ENCODE measurements at regions not wholly inside any gene's neighbourhood (a gene's known extent, or its start where the extent isn't known, plus 50 kb on each side); places are given as distances from the start of the nearest gene placed in this dataset.
A peak's percentile ranks its signal among the peaks of the same experiment; 100 is the strongest.

GRCh38 chr1:98053471-98054366, 132.9 kb upstream of the DPYD start:
- POLR2A ChIA-PET = no interaction called here

GRCh38 chr1:98051065-98051675, 130.3 kb upstream of the DPYD start:
- ChIA-PET CTCF (interaction anchor here (0.6 to 1.5 kb wide), 15 partner anchors 9 to 1466 kb away, joined by 3 to 5 read pairs (median 3); no protein-coding TSS in a partner anchor), POLR2A (no interaction called here)

More at GRCh38 chr1:98053471-98054366, 132.9 kb upstream of the DPYD start:
- CTCF ChIA-PET = interaction anchor here (0.6 to 1.8 kb wide), 24 partner anchors 9 to 1332 kb away, joined by 3 to 6 read pairs (median 3); no protein-coding TSS in a partner anchor
- Histone ChIP-seq H3K27ac (ENCODE audit: extremely low read depth, low read depth, low read length) (no peak overlapping the region; the same call in 1 of the 2 replicates), H3K4me1 (ENCODE audit: control insufficient read depth, insufficient read depth, low read length) (peaks cover 3% of the 10 kb centered on the region; the same call in 1 of the 2 replicates), H3K4me3 (ENCODE audit: low read depth, low read length) (peak overlapping the region; percentile 38), H3K36me3 (ENCODE audit: control insufficient read depth in 2 of 2, insufficient read depth in 1 of 2, low read length in 2 of 2) (no peaks in the 10 kb centered on the region), H3K9me3 (ENCODE audit: control insufficient read depth, insufficient read depth, low read depth, low read length) (no peaks in the 10 kb centered on the region)
- TF ChIP-seq ZNF548 (tag by site-specific recombination; IDR thresholded peaks at IDR 0.05) = no peak
- TF ChIP-seq ZNF660 (tag by site-specific recombination; IDR thresholded peaks at IDR 0.05) = peak; percentile 66; the same call in 1 of the 2 replicates
- no peak for TF ChIP-seq ZNF513 (tag by site-specific recombination; IDR thresholded peaks at IDR 0.05)
- TF ChIP-seq ZBTB8A (tag by site-specific recombination; IDR thresholded peaks at IDR 0.05) = peak; percentile 53; the same call in 1 of the 2 replicates
- TF ChIP-seq ZNF202 (tag by site-specific recombination; IDR thresholded peaks at IDR 0.05; ENCODE audit: borderline replicate concordance) = peak; percentile 60; the same call in 1 of the 2 replicates

GRCh38 chr1:98049370-98050135, 128.7 kb upstream of the DPYD start:
- TF ChIP-seq ZNF544 (tag by site-specific recombination; IDR thresholded peaks at IDR 0.05) (no peak), SCRT1 (tag by site-specific recombination; IDR thresholded peaks at IDR 0.05; ENCODE audit: borderline replicate concordance) (no peak), AEBP2 (tag by site-specific recombination; IDR thresholded peaks at IDR 0.05; ENCODE audit: borderline replicate concordance) (no peak), HOXC10 (CRISPR knock-in tag; IDR thresholded peaks at IDR 0.05) (no peak), EGR2 (tag by site-specific recombination; IDR thresholded peaks at IDR 0.05; ENCODE audit: low read depth) (no peak), ZNF449 (tag by site-specific recombination; IDR thresholded peaks at IDR 0.05) (no peak)
- Histone ChIP-seq H3K36me3 (ENCODE audit: control insufficient read depth in 2 of 2, insufficient read depth in 1 of 2, low read length in 2 of 2) (no peaks in the 10 kb centered on the region), H3K9me3 (ENCODE audit: control insufficient read depth, insufficient read depth, low read depth, low read length) (no peaks in the 10 kb centered on the region), H3K4me3 (ENCODE audit: low read depth, low read length) (no peak overlapping the region), H3K4me1 (ENCODE audit: control insufficient read depth, insufficient read depth, low read length) (peaks cover 3% of the 10 kb centered on the region; the same call in 1 of the 2 replicates), H3K27ac (ENCODE audit: extremely low read depth, low read depth, low read length) (no peak overlapping the region)
- CTCF ChIA-PET = no interaction called here
- POLR2A ChIA-PET = no interaction called here

More at GRCh38 chr1:98051065-98051675, 130.3 kb upstream of the DPYD start:
- TF ChIP-seq HOXD13 (CRISPR knock-in tag; IDR thresholded peaks at IDR 0.05; ENCODE audit: borderline replicate concordance) (no peak), KLF9 (tag by site-specific recombination; IDR thresholded peaks at IDR 0.05; ENCODE audit: low read depth) (no peak), RBAK (tag by site-specific recombination; IDR thresholded peaks at IDR 0.05) (no peak), ZNF654 (tag by site-specific recombination; IDR thresholded peaks at IDR 0.05; ENCODE audit: low read depth) (peak; percentile 45), TRIM28 (IDR thresholded peaks at IDR 0.05; ENCODE audit: borderline replicate concordance, low read length) (no peak)
- Histone ChIP-seq H3K4me3 (ENCODE audit: low read depth, low read length) (no peak overlapping the region), H3K4me1 (ENCODE audit: control insufficient read depth, insufficient read depth, low read length) (peaks cover 3% of the 10 kb centered on the region; the same call in 1 of the 2 replicates), H3K36me3 (ENCODE audit: control insufficient read depth in 2 of 2, insufficient read depth in 1 of 2, low read length in 2 of 2) (no peaks in the 10 kb centered on the region), H3K9me3 (ENCODE audit: control insufficient read depth, insufficient read depth, low read depth, low read length) (no peaks in the 10 kb centered on the region), H3K27ac (ENCODE audit: extremely low read depth, low read depth, low read length) (no peak overlapping the region)
